BLaER1 treated with 17β-estradiol and CSF1 and Interleukin-3, amounts not matched to agents 10 nM and 100 nM (cell line): ENCODE measurements at regions not wholly inside any gene's neighbourhood (a gene's known extent, or its start where the extent isn't known, plus 50 kb on each side); places are given as distances from the start of the nearest gene placed in this dataset.
"Not testable (repeated sequence)": the region's sequence is repeated elsewhere in the genome, so short reads cannot be mapped to it uniquely, and the experiment has no call there.

Experiments
- H3K27ac ChIP-seq, 11 experiments: shearing (Covaris generic); formaldehyde crosslinking; 2 replicates each; pipeline ENCODE4 v1.8.1; 2022
- H3K27me3 ChIP-seq, 11 experiments: shearing (Covaris generic); formaldehyde crosslinking; 2 replicates each; pipeline ENCODE4 v1.8.1; 2022
- H3K36me3 ChIP-seq, 11 experiments: shearing (Covaris generic); formaldehyde crosslinking; 2 replicates each; pipeline ENCODE4 v1.8.1; 2022
- H3K4me1 ChIP-seq, 10 experiments: shearing (Covaris generic); formaldehyde crosslinking; 2 replicates each; pipeline ENCODE4 v1.8.1; 2022
- H3K4me2 ChIP-seq, 11 experiments: shearing (Covaris generic); formaldehyde crosslinking; 2 replicates each; pipeline ENCODE4 v1.8.1; 2022
- H3K4me3 ChIP-seq, 10 experiments: shearing (Covaris generic); formaldehyde crosslinking; 2 replicates each; pipeline ENCODE4 v1.8.1; 2022
- H3K9ac ChIP-seq, 11 experiments: shearing (Covaris generic); formaldehyde crosslinking; 2 replicates each; pipeline ENCODE4 v1.8.1; 2022
- H3K9me3 ChIP-seq, 11 experiments: shearing (Covaris generic); formaldehyde crosslinking; replicated peaks in 1 of 11; 2 replicates each; pipeline ENCODE4 v1.8.1; 2022
- H4K20me1 ChIP-seq, 11 experiments: shearing (Covaris generic); formaldehyde crosslinking; 2 replicates each; pipeline ENCODE4 v1.8.1; 2022

DNA sequence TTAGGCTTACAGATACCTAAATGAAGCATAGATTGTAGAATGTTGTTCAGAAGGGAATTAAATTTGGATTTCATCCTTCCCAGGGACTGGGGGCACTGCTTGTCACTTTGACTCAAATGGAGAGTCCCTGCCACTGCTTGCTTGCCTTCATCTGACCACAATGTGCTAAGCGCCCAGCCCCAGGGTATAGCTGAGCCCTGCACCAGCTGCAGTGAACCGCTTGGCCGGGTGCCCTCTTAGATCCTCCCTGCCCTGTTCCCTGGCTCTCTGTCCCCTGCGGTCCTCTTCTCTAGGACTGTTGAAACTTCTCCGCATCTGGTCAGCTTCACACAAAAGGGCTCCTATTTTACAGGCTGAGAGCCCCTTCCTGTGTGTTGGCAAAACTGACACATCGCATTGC is 170.9 kb downstream of the BCL2L11 start:
- H3K27me3 ChIP-seq, H3K4me2 ChIP-seq, H4K20me1 ChIP-seq, H3K36me3 ChIP-seq, H3K4me3 ChIP-seq, H3K9me3 ChIP-seq, H3K4me1 ChIP-seq, H3K27ac ChIP-seq, H3K9ac ChIP-seq: not testable (repeated sequence)

GRCh38 chr2:111292232-111292968 is 171.7 kb downstream of the BCL2L11 start:
- not testable (repeated sequence) for H4K20me1 ChIP-seq, H3K4me2 ChIP-seq, H3K9ac ChIP-seq, H3K4me1 ChIP-seq, H3K9me3 ChIP-seq, H3K27me3 ChIP-seq, H3K4me3 ChIP-seq, H3K27ac ChIP-seq, H3K36me3 ChIP-seq

DNA sequence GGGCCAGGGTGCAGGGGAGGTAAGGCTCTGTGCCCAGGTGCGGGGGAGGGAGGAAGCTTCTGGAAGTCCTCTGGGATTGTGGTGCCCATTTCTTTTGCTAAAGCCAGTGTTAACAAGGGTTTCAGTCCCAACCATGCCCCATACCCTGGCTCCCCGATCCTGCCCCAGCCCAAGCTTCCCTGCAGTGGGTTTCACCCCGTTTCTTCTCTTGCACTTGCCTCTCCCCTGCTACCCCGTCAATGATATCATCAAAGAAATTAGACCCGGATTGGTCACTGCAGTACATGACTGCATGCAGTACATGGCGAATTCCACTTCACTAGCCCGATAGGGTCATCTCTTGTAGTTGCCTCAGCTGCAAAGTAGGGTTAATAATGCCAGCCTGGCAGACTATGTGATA is 174.0 kb downstream of the BCL2L11 start:
- H3K27me3 ChIP-seq, H3K4me2 ChIP-seq, H3K4me1 ChIP-seq, H3K4me3 ChIP-seq, H3K9ac ChIP-seq, H3K36me3 ChIP-seq, H3K9me3 ChIP-seq, H3K27ac ChIP-seq, H4K20me1 ChIP-seq: not testable (repeated sequence)

GRCh38 chr2:111296122-111296804 is 175.5 kb downstream of the BCL2L11 start:
- H3K27me3 ChIP-seq, H4K20me1 ChIP-seq, H3K9me3 ChIP-seq, H3K36me3 ChIP-seq, H3K4me3 ChIP-seq, H3K27ac ChIP-seq, H3K4me1 ChIP-seq, H3K4me2 ChIP-seq, H3K9ac ChIP-seq: not testable (repeated sequence)

DNA sequence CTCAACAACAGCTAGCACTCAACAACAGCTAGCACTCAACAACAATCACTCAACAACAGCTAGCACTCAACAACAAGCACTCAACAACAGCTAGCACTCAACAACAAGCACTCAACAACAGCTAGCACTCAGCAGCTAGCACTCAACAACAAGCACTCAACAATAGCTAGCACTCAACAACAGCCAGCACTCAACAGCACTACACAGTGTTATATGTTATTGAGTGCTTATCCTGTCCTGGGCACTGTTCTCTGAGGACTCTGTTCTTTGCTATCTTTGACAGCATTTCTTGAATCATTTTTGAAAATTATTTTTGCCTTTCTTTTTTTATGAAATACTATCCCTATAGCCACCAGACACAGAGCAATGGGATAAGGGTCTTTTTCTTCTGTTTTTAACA is 176.4 kb downstream of the BCL2L11 start:
- H3K27ac ChIP-seq, H4K20me1 ChIP-seq, H3K36me3 ChIP-seq, H3K27me3 ChIP-seq, H3K4me3 ChIP-seq, H3K4me1 ChIP-seq, H3K9ac ChIP-seq, H3K4me2 ChIP-seq, H3K9me3 ChIP-seq: not testable (repeated sequence)

DNA sequence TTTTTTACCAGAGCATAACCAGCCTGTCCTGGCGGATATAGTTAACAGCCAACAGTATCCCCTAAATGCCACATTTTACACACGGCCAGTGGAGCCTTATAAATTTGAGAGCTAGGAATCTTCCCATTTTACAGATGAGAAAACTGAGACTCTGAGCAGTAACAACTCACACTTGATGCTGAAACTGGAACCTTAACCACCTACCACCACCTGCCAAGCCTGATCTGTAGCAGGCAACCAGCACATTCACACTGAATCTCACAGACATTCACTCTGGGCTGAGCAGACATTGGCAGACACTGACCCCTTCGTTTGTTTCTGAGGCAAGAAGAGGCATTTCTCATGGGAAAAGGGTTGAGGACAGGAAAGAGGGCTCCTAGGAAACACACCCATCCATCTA is 178.2 kb downstream of the BCL2L11 start:
- H4K20me1 ChIP-seq, H3K9ac ChIP-seq, H3K4me2 ChIP-seq, H3K4me1 ChIP-seq, H3K27ac ChIP-seq, H3K36me3 ChIP-seq, H3K27me3 ChIP-seq, H3K4me3 ChIP-seq, H3K9me3 ChIP-seq: not testable (repeated sequence)

DNA sequence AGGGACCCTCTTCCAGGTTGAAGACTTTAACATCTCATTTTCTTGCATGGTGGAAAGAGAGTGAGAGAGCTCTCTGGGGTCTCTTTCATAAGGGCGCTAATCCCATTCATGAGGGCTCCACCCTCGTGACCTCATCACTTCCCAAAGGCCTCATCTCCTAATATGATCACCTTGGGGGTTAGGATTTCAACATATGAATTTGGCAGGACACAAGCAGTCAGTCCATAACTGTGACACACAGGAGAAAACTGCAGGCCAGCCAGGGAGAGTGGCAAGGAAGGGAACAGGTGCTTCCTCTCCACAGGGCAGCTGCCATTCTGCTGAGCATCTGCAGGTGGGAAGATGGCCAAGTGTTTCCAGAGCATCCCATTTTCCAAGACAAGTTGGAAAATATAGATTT is 178.9 kb downstream of the BCL2L11 start:
- not testable (repeated sequence) for H4K20me1 ChIP-seq, H3K27ac ChIP-seq, H3K4me3 ChIP-seq, H3K36me3 ChIP-seq, H3K9ac ChIP-seq, H3K4me2 ChIP-seq, H3K27me3 ChIP-seq, H3K9me3 ChIP-seq, H3K4me1 ChIP-seq

- not testable (repeated sequence) for H3K27ac ChIP-seq, H3K4me2 ChIP-seq, H3K4me1 ChIP-seq, H4K20me1 ChIP-seq, H3K9ac ChIP-seq, H3K36me3 ChIP-seq, H3K9me3 ChIP-seq, H3K4me3 ChIP-seq, H3K27me3 ChIP-seq
These were observed 181.0 kb downstream of the BCL2L11 start for GRCh38 chr2:111301677-111302076.

- not testable (repeated sequence) for H3K27ac ChIP-seq, H3K4me2 ChIP-seq, H3K36me3 ChIP-seq, H3K9me3 ChIP-seq, H4K20me1 ChIP-seq, H3K9ac ChIP-seq, H3K27me3 ChIP-seq, H3K4me3 ChIP-seq, H3K4me1 ChIP-seq
These were observed 181.9 kb downstream of the BCL2L11 start for GRCh38 chr2:111302397-111303218.

DNA sequence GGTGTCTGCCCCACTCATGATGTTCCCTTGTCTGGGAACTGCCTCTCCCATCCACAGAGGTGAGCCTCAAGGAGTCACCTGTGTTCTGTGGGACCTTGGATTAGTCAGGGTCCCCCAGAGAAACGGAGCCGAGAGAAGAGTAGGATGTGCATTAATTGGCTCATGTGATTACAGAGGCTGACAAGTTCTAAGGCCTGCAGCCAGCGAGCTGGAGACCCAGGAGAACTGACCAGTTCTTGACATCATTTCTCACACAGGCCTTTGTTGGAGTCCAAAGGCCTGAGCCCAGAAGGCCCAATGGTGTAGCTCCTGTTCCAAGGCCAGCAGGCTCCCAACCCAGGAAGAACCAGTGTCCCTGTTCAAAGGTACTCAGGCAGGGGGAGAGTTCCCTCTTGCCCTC is 186.6 kb downstream of the BCL2L11 start:
- H3K4me2 ChIP-seq, H3K36me3 ChIP-seq, H3K4me1 ChIP-seq, H3K27me3 ChIP-seq, H3K9me3 ChIP-seq, H3K4me3 ChIP-seq, H3K9ac ChIP-seq, H4K20me1 ChIP-seq, H3K27ac ChIP-seq: not testable (repeated sequence)

GRCh38 chr2:111309231-111310075 is 188.7 kb downstream of the BCL2L11 start:
- not testable (repeated sequence) for H3K4me3 ChIP-seq, H3K9ac ChIP-seq, H3K4me1 ChIP-seq

DNA sequence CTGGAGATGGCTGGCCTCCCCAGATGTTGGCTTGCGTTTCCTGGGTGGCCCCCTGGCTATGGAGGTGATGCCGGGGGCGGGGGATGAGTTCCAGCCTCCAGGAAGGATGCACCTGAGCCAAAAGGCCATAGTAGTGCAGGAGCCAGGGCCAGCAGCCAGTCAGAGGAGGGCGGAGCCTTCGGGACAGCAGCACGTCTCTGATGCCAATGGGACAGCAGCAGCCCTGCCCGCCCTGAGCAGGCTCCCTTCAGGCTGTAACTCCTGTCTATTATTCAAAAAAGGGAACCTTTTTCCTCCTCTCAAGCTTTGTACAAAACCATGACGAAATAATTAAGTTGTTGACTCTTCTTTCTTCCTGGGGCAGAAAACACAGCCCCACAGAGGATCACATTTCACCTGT is 189.7 kb downstream of the BCL2L11 start:
- not testable (repeated sequence) for H3K27me3 ChIP-seq, H3K4me1 ChIP-seq, H3K4me3 ChIP-seq

More at GRCh38 chr2:111309231-111310075, 188.7 kb downstream of the BCL2L11 start:
- H3K4me2 ChIP-seq, H3K9me3 ChIP-seq, H3K27me3 ChIP-seq, H4K20me1 ChIP-seq, H3K27ac ChIP-seq, H3K36me3 ChIP-seq: not testable (repeated sequence)

GRCh38 chr2:111311568-111311967 is 190.9 kb downstream of the BCL2L11 start:
- not testable (repeated sequence) for H3K9ac ChIP-seq

More for the DNA sequence above, 189.7 kb downstream of the BCL2L11 start:
- H3K27ac ChIP-seq, H3K9ac ChIP-seq, H3K9me3 ChIP-seq, H4K20me1 ChIP-seq, H3K36me3 ChIP-seq, H3K4me2 ChIP-seq: not testable (repeated sequence)

More at GRCh38 chr2:111311568-111311967, 190.9 kb downstream of the BCL2L11 start:
- not testable (repeated sequence) for H3K4me2 ChIP-seq, H3K9me3 ChIP-seq, H3K27ac ChIP-seq, H3K4me3 ChIP-seq, H3K27me3 ChIP-seq, H4K20me1 ChIP-seq, H3K4me1 ChIP-seq, H3K36me3 ChIP-seq
